HG02884 (cell line): ENCODE measurements at regions not wholly inside any gene's neighbourhood (a gene's known extent, or its start where the extent isn't known, plus 50 kb on each side); places are given as distances from the start of the nearest gene placed in this dataset.

Experiments used
- ATAC-seq: cut with Tn5 transposase; IDR thresholded peaks from one replicate; pipeline ENCODE4 v1.9.1; 2021; ENCODE audit warnings: mild to moderate bottlenecking, moderate library complexity; ENCODE audit not compliant: unreplicated experiment

DNA sequence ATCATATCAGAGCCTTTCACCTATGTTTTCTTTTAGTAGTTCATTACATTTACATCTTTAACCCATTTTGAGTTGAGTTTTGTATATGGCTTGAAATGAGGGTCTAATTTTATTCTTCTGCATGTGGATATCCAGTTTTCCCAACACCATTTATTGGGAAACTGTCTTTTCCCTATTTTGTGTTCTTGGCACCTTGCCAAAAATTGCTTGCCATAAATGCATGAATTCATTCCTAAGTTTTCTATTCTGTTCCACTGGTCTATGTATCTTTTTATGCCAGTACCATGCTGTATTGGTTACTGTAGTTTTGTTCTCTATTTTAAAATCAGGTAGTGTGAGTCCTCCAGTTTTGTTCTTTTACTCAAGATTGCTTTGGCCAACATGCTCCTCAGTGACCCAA lies 144.0 kb upstream of the OBI1 start:
- ATAC-seq = no peak

DNA sequence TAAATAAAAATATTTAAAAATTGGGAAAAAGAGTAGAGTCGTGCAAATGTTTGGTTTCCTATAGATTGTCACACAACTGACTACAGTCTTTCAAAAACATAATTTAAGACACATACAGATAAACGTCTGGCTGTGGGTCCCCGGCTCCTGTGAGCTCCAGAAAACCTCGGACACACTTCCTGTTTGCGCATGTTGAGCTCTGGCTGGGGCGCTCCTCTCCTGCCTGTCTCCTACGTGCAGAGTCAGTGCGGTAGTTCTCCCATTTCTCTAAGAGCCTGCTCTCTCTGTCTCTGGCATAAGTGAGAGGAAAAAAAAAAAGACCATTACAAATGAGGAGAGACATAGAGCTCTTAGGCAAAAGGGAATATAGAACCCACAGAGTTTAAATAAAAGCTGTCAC lies 128.2 kb upstream of the OBI1 start:
- no peak for ATAC-seq

DNA sequence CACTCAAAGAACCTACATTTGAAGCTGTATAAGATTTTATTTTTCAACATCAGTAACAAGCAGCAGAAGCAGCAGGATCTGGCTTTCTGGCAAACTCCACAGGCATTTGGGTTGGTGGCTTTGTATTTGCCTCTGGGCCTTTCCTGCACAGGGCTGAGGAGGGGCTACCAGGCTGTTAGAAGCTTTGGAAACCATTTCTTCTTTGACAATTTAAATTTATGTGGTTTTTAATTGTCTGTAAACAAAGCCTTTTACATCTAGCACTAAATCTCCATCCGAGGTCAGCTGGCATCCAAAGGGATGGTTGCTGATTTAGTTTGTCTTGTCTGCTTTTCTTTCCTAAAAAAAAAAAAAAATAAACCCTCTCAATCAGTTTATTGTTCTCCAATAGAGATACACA lies 127.5 kb upstream of the OBI1 start:
- ATAC-seq = no peak

DNA sequence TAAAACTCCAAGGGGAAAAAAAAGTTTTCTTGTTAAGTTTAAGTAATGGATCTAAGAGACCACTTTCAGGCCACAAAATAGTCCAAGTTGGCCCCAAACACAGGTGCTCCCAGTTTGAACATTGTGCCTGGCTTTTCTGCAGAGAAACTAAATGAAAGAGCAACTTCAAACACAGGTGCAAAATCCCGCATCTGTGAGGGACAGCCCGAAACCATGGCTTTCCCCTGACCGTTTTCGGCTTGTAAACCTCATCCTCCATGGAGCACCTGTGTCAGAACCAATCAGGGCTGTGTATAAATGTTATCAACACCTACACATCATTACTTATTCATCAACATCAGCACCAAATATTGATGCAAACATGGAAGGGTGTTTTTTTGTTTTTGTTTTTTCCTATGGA lies 126.8 kb upstream of the OBI1 start:
- no peak for ATAC-seq

DNA sequence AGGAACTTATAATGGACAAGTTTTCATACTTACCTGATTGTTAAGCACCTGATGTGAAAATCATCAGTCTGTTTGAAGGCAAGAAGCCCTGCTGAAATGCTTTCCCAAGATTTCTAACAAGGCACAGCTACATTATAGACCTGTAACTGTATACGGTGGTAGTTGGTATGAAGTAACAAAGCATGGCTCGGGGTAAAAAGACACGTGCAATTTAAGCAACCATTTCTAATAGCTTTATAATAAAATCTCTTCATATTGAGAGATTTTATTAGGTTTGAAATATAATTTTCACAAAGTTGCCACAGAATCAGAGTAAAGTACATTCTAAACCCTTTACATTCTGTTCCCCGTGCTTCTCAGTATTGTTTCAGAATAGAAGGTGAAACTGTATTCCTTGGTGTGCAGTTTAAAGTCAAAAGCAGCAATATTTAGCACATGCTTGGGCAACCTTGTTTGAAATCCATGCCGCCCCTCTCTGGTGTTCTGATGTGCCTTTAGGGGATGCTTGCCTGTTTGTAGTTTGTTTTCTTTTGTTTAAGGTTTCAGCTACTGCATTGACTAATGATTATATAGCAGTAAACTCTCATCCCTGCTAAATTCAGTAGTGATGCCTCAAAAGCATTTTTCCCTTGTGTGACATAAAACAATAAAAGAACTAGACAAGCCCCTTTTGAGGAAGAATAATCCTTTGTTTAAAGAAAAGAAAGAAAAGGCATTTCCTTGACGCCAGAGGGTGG lies 125.2 kb upstream of the OBI1 start:
- no peak for ATAC-seq

DNA sequence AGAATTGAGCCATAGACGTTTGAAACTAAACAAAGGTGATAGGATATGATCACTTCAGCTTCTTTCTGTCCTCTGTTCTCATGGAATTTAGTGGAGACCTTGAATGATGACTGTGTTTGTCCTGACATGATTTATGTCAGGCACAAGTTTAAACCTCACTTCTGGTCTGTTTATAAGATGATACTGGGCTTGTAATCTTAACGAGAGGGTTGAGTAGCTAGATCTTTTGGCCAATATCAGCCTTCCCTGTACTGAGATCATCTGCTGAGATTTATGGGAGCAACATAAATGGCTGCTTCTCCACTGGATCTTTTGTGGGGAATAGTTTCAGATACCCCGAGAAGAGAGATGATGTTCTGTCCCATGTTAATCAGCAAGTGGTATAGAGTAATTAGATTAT lies 121.8 kb upstream of the OBI1 start:
- ATAC-seq = no peak

DNA sequence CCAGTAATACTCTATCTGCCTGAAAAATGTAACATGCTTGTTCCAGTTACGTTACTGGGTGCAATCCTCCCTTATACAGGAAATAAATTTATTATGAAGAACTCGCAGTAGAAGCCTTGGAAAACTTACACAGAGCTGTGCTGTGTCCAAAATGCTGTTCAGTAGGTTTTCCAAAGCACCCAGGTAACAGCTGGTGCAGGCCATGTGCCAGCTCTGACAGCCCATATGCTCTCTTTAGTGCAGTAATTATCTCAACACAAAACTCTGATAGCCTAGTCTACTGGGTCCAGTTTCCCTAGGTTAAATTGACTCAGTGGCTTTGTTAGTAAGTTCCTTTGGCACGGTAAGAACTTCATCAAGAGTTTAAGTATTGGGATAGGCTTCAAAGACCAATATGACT lies 120.7 kb upstream of the OBI1 start:
- no peak for ATAC-seq

DNA sequence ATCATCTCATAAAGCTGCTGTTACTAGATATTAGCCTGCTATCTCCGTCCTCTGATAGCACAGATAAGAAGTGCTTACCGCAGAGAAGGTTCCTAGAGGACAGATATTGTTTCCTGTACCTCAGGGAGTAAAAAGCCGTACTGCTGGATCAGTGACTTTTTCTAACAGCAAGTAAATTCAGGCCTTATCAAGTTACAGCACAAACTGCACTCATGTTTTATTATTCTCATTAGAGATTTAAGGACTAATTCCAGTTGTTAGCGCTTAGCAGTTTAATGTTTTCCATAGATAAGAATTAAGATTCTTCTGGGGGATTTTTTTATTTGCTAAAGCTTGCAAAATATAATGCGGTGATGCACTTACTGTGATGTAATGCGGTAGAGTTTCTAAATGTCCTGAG lies 119.0 kb upstream of the OBI1 start:
- no peak for ATAC-seq

DNA sequence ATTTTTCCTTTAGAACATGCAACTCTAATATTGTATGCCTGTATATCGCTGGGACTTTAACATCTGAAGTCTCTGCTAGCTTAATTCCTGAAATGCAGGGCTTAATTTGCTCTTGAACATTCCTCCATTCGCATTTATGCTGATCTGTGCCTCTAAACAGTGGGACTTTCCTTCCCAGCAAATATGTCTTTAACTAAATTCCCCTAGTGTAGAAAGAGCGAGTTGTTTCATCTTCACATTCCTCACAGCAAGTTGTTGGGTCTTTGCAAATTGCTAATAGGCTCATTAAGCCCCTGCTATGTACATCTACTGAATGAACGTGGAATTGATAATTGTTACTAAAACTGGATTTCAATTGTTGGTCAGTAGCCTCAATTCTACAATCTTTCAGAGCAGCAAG lies 118.4 kb upstream of the OBI1 start:
- ATAC-seq = no peak

DNA sequence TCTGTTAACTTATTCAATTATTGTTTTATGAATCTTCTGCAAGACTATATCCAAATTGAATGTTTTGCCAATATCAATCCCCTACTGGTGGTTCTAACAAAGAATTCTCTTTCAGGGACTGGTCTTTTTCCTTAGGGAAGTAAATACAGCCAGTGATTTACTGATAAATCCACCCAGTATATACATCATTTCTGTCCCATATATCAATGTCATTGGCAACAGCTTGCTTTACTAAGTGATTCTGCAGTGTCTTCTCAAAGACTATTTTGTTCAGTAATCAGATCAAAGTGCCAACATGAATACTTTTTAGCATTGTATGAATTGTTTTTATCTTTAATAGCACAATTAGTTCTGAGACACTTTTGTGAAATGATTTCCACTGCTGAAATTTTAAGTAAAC lies 114.0 kb upstream of the OBI1 start:
- no peak for ATAC-seq

DNA sequence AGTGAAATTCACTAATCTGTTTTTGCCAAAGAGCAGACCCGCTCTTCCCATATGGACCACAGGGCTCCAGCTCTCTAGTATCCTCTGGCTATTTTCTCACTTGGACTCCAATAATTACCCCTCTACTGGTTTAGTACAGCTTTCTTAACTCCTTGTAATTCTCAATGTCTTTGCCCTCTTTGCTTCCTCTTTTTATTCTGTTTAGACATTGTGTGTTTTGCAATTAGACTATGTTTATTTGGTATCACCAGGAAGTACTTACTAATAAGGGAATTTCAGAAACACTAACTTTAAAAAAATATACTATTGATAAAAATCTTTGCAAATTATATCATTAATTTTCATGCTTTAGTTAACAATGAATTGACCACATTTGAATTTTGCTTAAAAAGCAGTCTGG lies 111.6 kb upstream of the OBI1 start:
- no peak for ATAC-seq

DNA sequence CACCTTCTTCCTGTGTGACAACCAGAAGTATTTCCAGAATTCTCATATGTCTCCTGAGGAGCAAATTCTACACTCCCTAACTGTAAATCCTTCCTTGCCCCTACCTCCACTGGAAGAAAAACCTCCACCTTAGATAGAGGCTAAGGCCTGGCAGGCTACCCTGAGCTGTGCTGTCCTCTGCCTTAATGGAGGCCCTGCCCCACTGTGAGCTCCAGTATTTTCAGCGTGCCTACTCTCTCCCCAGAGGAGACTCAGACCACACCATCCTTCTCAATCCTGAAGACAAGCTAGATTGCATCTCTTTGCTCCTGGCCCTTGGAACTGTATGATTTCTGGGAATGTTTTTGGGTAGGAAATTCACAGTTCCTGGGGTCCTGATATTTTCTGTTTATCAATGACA lies 110.0 kb upstream of the OBI1 start:
- no peak for ATAC-seq

DNA sequence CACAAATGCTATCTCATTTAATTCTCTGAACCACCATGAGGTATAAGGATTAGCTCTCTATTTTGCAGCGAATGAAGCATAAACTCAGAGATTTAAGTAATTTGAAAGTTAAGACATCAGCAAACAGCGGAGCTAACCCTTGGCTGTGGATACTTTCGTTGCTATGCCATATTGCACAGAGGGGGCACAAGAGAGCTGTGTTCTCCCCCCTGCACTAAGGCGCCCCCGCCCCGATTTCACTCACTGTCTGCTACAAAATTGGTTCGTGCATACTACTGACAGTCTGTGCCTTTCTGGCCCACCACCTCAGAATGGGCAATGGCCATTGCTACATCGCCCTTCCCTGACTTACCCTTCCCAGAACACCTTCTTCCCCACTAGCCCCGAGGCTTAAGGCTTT lies 105.7 kb upstream of the OBI1 start:
- no peak for ATAC-seq

DNA sequence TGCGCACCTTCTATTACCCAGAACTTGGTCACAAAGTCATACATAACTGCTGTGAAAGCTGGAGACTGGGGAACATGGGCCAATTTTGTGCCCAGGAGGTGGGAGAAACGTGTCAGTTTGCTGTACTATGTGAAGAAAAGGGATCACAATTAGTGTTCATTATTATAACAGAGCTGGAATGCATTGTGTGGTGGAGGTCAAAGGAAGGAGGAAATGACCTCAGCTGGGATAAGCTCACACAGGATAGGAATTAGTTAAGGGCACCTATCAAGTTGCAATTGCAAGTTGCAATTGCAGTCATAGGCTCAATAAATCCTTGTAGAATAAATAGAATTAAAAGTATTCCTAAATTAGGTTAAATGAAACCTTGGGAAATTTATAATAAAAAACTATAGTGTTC lies 103.9 kb upstream of the OBI1 start:
- no peak for ATAC-seq

DNA sequence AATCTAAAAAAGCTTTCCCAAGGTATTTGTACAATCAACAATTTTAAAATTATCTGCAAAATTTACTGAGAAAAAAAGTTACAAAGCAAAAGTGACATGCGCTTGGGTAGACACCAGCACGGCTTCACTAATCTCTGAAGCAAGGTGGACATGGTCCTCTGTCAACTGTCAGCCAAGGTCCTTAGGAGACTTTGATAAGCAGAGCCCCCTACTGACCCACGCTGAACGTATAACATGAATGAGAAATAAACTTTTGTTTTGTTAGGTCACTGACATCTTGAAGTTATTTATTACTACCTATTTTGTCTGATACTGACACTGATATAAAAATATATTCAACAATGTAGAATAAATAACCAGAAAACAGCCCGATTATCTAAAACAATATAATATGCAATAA lies 100.7 kb upstream of the OBI1 start:
- ATAC-seq = no peak

DNA sequence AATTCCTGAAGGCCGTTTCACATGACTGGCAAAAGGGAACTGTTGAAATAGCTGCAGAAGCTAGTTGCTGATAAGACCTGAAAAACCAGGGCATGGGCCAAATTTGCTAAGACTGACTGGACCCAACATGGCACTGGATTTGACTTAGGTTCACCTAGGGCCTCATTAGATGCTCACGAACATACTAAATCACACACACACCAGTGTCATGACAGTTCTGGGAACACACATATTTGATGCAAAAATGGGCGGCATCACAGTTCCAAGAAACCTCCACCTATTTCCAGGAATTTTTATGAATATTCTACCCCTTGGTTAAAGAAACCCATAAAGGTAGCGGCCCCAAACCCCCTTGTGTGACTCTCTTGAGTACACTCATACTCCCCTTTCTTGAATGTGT lies 99.6 kb upstream of the OBI1 start:
- ATAC-seq = no peak

DNA sequence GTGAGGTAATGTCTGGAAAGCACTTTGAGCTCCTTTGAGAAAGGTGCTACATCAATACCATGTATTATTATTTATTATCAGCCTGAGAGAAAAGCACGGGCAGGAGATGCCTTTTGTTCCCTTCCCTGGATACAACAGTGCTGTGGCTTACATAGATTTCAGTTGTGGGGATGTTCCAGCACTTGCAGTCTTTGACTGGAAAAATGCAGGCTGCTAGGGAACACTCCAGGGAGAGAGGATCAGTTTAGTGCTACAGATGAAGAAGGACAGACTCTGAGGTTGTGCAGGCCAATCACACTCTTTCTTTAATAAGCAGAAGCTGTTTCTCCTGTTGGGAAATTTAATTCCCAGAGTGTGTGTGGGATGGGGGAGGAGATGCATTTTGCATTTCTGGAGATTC lies 94.5 kb upstream of the OBI1 start:
- ATAC-seq = no peak

DNA sequence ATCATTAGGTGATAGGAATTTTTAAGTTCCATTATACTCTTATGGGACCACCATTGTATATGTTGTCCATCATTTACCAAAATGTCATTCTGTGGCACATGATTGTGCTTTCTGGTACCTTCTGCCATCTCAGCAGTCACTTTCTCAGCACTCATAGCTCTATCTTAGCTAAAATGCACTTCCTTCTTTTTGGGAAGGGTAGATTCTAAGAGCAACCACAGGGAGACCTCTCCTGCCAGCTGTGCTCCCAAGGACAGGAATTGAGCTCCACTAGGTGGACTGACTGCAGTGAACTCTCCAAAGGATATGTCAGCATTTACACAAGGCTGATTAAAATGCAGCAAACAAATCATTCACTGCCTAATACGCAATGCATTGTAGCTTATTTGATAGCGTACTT lies 91.8 kb upstream of the OBI1 start:
- no peak for ATAC-seq

DNA sequence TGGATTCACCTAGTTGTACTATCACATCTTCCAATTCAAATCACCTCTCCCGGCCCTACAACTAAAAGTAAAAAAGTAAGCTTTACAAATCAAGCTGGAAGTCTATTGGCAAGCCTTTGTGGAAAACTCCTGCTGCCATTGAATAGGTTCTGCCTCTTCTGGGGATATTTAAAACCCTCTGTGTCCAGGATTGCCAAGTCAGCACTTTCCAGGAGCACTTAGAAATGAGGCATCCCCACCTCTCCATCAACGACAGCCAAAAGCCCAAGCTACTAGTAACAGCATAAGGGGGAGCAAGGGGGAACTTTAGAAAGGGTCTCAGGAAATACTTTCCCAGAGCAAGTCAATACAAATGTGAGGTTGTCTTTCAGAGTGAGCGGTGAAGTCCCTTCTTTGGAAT lies 85.0 kb upstream of the OBI1 start:
- no peak for ATAC-seq

DNA sequence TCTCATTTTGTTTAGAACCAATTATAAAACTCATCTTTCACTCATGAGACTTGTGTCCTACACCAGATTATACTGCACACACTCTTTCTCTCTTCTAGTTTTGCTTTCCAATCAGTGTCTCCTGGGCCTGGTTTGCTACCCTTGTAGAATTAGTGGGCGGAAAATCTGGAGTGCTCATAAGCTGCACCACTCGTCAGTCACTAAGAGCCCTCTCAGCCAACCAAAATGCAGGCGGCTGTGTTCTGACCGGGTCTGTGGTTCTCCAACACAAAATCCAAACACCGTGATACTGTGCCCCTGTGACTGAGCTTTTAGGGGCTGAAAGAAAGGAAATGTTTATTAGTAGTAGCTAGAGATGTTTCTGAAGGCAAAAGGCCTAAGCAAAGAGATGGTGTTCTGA lies 83.7 kb upstream of the OBI1 start:
- no peak for ATAC-seq

DNA sequence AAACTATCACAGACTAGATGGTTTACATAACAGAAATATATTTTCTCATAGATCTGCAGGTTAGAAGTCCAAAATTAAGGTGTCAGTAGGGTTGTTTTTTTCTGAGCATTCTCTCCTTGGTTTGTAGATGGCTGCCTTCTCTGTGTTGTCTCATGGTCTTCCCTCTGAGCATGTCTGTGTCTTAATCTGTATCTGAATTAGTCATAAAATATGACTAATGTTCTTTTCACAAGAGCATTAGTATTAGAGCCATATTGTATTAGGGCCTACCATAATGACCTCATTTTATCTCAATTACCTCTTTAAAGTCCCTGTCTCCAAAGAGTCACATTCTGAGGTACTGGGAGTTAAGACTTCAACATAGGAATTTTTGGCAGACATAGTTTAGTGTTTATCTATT lies 77.2 kb upstream of the OBI1 start:
- no peak for ATAC-seq

DNA sequence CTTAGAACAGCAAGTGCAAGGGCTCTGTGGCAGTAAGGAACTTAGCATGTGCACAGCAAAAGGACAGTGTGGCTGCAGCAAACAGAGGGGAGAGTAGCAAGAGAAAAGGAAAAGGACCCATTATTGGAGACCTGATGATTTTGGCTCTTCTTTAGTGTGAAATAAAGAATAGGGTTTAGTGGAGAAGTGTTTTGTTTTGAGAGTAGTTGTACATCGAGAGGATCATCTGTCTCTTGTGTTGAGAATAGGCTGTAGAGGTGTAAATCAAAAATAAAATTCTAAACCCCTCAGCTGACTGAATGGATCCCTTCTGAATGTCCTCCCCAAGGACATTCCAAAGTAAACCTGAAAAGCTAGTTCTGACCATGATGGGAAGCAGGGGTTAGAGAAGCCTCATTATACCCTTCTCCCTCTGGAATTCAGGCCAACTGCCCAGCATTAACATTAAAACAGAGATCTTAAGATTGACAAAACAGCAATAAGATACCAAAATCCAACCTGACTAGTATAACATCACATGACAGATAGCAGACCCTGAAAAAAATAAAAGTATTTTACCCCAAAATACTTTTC lies 73.6 kb upstream of the OBI1 start:
- no peak for ATAC-seq

DNA sequence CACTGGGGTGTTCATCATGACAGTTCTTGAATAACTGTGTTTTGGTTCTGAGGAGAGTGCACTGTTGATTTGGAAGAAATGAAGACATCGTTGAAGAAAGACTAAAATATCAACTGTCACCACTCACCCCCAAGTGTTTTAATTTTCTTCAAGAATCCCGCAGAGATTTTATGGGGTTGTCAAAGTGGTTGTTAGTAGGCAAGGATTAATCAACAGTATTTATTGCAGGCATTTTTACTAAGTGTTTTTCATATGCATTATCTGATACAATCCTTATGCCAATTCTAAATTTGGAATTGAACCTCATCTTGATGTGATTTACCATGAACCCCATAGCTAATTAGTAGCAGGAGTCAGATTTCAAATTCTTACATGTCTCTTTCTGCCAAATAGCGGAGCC lies 63.7 kb upstream of the OBI1 start:
- no peak for ATAC-seq
